Common myeloid progenitor, CD34-positive (primary cell): ENCODE measurements at regions not wholly inside any gene's neighbourhood (a gene's known extent, or its start where the extent isn't known, plus 50 kb on each side); places are given as distances from the start of the nearest gene placed in this dataset.
"Not testable (repeated sequence)": the region's sequence is repeated elsewhere in the genome, so short reads cannot be mapped to it uniquely, and the experiment has no call there.

Experiments used
- CTCF ChIA-PET: fragments of 350-600 bp; sonication (Branson Sonifier 250); formaldehyde crosslinking; loops from one replicate; lab custom pipeline; 2021; ENCODE audit warnings: antibody characterized with exemption; lab: Charles Lee
- POLR2A ChIA-PET: fragments of 350-600 bp; sonication (Branson Sonifier 250); formaldehyde crosslinking; loops from one replicate; lab custom pipeline; 2021; ENCODE audit warnings: antibody characterized with exemption; lab: Charles Lee
- DNase-seq, 3 donors: peaks; one replicate each; pipeline versions ENCODE4 v3.0.0 to v3.0.0-alpha.2; 2013
- H3K27ac ChIP-seq, 2 experiments: 1 replicate in 1 of 2; 2 replicates in 1 of 2; pipeline ENCODE4 v1.7.0; 2013; ENCODE audit warnings: inconsistent platforms in 2 of 2, low read length in 2 of 2, mild to moderate bottlenecking in 2 of 2, low read depth in 1 of 2, moderate library complexity in 1 of 2; ENCODE audit not compliant: severe bottlenecking in 2 of 2, insufficient read depth in 1 of 2, poor library complexity in 1 of 2
- H3K27me3 ChIP-seq, 5 experiments: replicated peaks in 2 of 5; 1 replicate in 3 of 5; 2 replicates in 2 of 5; pipeline versions ENCODE4 v1.6.1 to v1.7.0; 2013; ENCODE audit warnings: low read length in 4 of 5, mild to moderate bottlenecking in 2 of 5, moderate library complexity in 2 of 5, inconsistent platforms in 1 of 5; ENCODE audit not compliant: insufficient read depth in 5 of 5, control insufficient read depth in 4 of 5
- H3K36me3 ChIP-seq, 4 experiments: 1 replicate in 2 of 4; 2 replicates in 2 of 4; pipeline versions ENCODE4 v1.6.1 to v1.7.0; 2013; ENCODE audit warnings: low read length in 3 of 4, control low read depth in 1 of 4, mild to moderate bottlenecking in 1 of 4; ENCODE audit not compliant: control insufficient read depth in 4 of 4, insufficient read depth in 4 of 4
- H3K4me1 ChIP-seq, 4 experiments: 1 replicate in 3 of 4; 2 replicates in 1 of 4; pipeline versions ENCODE4 v1.6.1 to v1.7.1; 2013; ENCODE audit warnings: low read length in 3 of 4, mild to moderate bottlenecking in 3 of 4, control low read depth in 1 of 4, inconsistent platforms in 1 of 4, moderate library complexity in 1 of 4; ENCODE audit not compliant: control insufficient read depth in 4 of 4, insufficient read depth in 4 of 4; ENCODE audit errors: control extremely low read depth in 1 of 4
- H3K4me3 ChIP-seq, 7 experiments: 1 replicate in 4 of 7; 2 replicates in 3 of 7; pipeline versions ENCODE4 v1.5.1 to v1.7.0; 2013; ENCODE audit warnings: mild to moderate bottlenecking in 7 of 7, low read length in 6 of 7, moderate library complexity in 6 of 7, inconsistent platforms in 2 of 7, low read depth in 2 of 7, control low read depth in 1 of 7; ENCODE audit not compliant: insufficient read depth in 4 of 7, control insufficient read depth in 1 of 7; ENCODE audit errors: extremely low read depth in 1 of 7
- H3K9me3 ChIP-seq, 5 experiments: 1 replicate in 4 of 5; 2 replicates in 1 of 5; pipeline versions ENCODE4 v1.6.1 to v1.7.1; 2013; ENCODE audit warnings: low read length in 4 of 5, mild to moderate bottlenecking in 2 of 5, inconsistent platforms in 1 of 5, low read depth in 1 of 5, moderate library complexity in 1 of 5; ENCODE audit not compliant: control insufficient read depth in 4 of 5, insufficient read depth in 2 of 5; ENCODE audit errors: control extremely low read depth in 1 of 5
- WGBS: methylation state at CpG from one replicate; pipeline ENCODE4 v1.1.5; 2013; ENCODE audit not compliant: insufficient coverage; 5-methylcytosine and 5-hydroxymethylcytosine counted together

DNA sequence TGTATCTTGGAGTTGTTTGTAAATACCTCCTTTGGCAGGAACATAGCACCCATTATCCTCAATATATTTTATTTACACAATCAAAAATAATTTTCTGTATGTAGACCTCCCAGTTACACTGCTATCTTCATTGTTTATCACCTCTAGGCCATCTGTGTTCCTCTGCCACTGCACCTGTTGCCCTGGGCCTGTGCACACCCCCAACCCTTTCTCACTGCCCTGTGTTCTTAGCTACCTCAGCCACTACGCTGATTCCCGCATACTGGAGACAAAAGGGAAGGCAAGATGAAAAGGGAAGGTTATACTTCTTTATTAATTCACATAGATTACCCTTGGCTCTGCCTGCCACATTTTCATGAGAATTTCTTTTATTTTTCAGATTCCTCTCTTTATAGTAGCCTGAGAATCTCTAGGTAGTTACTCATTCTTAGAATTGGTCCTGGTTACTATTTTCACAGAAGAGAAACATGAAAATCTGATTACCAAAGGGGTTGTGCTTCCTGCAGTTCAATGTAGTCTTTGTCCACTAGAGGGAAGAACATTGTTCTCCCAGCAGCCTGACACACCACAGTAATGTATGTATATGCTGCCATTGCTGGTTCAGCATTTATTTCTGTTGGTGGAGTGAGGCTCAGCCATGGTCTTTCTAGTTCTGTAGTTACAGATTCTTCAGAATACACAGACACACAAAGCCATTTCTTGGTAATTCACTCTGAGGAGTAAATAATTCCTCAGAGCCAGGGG, 1947.5 kb downstream of the KHDRBS2 start:
- H3K4me1 ChIP-seq, H3K36me3 ChIP-seq, H3K27ac ChIP-seq, CTCF ChIA-PET, H3K4me3 ChIP-seq, DNase-seq, H3K9me3 ChIP-seq, POLR2A ChIA-PET, H3K27me3 ChIP-seq: not testable (repeated sequence)
- no CpG with 5 or more reads among the region's 2 CpGs for whole genome bisulfite sequencing

DNA sequence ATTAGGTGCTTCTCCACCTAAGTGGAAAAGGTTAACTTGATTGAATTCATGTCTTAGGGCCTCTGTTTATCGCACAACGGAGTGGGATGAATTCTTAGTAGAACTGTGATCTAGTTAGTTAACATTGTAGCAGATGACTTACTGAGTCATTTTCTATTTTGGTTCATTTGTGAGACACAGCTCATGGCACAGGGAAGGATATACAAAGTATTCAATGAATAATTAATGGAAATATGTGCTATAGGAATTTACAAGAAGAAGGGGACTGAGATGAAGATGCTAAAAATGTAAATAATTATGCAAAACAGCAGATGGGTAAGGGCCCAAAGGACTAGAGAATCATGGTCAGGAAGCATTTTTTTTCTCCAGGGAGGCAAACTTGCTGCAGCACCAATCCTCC, 1950.9 kb downstream of the KHDRBS2 start:
- H3K27ac ChIP-seq, H3K9me3 ChIP-seq, H3K36me3 ChIP-seq, H3K4me3 ChIP-seq, H3K4me1 ChIP-seq, DNase-seq, POLR2A ChIA-PET, H3K27me3 ChIP-seq, CTCF ChIA-PET: not testable (repeated sequence)
- WGBS = no CpG with 5 or more reads among the region's 2 CpGs

DNA sequence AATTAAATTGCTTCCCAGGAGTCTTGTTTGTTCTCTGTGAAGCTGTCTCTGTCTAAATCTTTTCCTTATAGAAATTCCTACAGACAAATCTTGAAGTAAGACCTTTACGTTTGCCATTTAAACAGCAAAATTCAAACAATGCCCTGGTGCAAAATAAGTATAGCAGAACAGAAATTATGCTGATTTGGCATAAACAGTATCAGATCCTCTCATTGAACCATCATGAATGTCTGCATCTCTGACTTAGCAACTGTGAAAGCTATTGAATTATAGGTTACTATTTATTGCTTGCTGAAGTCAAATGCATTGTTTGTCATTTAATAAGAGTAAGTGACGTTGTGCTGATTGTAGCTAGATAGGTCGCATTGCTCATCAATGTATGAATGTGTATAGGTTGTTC, 1952.3 kb downstream of the KHDRBS2 start:
- H3K27me3 ChIP-seq = not testable (repeated sequence)
- no CpG with 5 or more reads among the region's 3 CpGs for WGBS

DNA sequence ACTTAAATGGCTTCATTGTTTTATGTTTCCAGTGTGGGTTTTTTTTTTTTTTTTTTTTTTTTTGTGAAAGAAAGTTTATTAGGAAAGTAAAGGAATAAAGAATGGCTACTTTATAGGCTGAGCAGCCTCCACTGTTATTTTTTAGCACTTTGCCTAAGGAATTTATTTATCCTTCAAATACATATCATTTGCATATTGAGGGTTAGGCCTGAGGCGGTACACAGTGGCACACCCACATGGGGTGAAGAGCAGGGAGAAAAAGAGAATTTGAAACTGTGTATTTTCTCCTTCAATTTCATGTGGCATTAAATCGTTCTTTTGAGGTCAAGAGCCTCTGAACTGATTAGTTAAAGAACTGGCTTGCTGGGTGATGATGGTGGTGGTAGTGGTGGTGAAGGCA, 1977.1 kb downstream of the KHDRBS2 start:
- CTCF ChIA-PET, H3K9me3 ChIP-seq, H3K27ac ChIP-seq, H3K4me3 ChIP-seq, DNase-seq, H3K4me1 ChIP-seq, POLR2A ChIA-PET, H3K27me3 ChIP-seq, H3K36me3 ChIP-seq: not testable (repeated sequence)
- 80% methylated on average over 1 of the region's 2 CpGs for WGBS

More for the DNA sequence above, 1952.3 kb downstream of the KHDRBS2 start:
- H3K27ac ChIP-seq, CTCF ChIA-PET, H3K4me3 ChIP-seq, DNase-seq, H3K4me1 ChIP-seq, H3K9me3 ChIP-seq, POLR2A ChIA-PET, H3K36me3 ChIP-seq: not testable (repeated sequence)
